ENCODE measurements at regions not wholly inside any gene's neighbourhood (a gene's known extent, or its start where the extent isn't known, plus 50 kb on each side); places are given as distances from the start of the nearest gene placed in this dataset.

GRCh38 chr13:44231786-44232516, 141.7 kb upstream of the SERP2 start:
- intact Hi-C loops (cut with DNase I) = loop anchor here (10.0 kb wide), 1 partner anchor 203 kb away; no protein-coding TSS in a partner anchor
- no peak overlapping the region for H3K4me3 ChIP-seq
- no peak for TF ChIP-seq CTCF (IDR thresholded peaks at IDR 0.05)
- DNase-seq = peak; percentile 87
- H3K36me3 ChIP-seq = no peaks in the 10 kb centered on the region
- H3K4me1 ChIP-seq = peaks cover 36% of the 10 kb centered on the region
- ATAC-seq = peak; percentile 91 to 97
- no peaks in the 10 kb centered on the region for H3K9me3 ChIP-seq
- H3K27me3 ChIP-seq (ENCODE audit: low read depth) = no peaks in the 10 kb centered on the region
- peak overlapping the region; percentile 39 for H3K27ac ChIP-seq

- no peaks in the 10 kb centered on the region for H3K27me3 ChIP-seq (ENCODE audit: low read depth)
- H3K27ac ChIP-seq = no peak overlapping the region
- no peak overlapping the region for H3K4me3 ChIP-seq
- H3K4me1 ChIP-seq = peaks cover 43% of the 10 kb centered on the region
- no peak for ATAC-seq
- no peak for TF ChIP-seq CTCF (IDR thresholded peaks at IDR 0.05)
- no peaks in the 10 kb centered on the region for H3K9me3 ChIP-seq
- H3K36me3 ChIP-seq = no peaks in the 10 kb centered on the region
- intact Hi-C loops (cut with DNase I) = loop anchor here (10.0 kb wide), 1 partner anchor 202 kb away; no protein-coding TSS in a partner anchor
- DNase-seq = no peak
These were observed 140.8 kb upstream of the SERP2 start for GRCh38 chr13:44232774-44233173.

GRCh38 chr13:44234566-44234965, 139.1 kb upstream of the SERP2 start:
- no peaks in the 10 kb centered on the region for H3K9me3 ChIP-seq
- no peak for TF ChIP-seq CTCF (IDR thresholded peaks at IDR 0.05)
- intact Hi-C loops (cut with DNase I) = loop anchor here (10.0 kb wide), 1 partner anchor 200 kb away; no protein-coding TSS in a partner anchor
- ATAC-seq (no peak), DNase-seq (no peak)
- H3K27me3 ChIP-seq (ENCODE audit: low read depth) = no peaks in the 10 kb centered on the region
- no peak overlapping the region for H3K4me3 ChIP-seq
- peaks cover 48% of the 10 kb centered on the region for H3K4me1 ChIP-seq
- peak overlapping the region; percentile 5 for H3K27ac ChIP-seq
- H3K36me3 ChIP-seq = no peaks in the 10 kb centered on the region

GRCh38 chr13:44236370-44236769, 137.3 kb upstream of the SERP2 start:
- Histone ChIP-seq H3K27me3 (ENCODE audit: low read depth) (no peaks in the 10 kb centered on the region), H3K4me1 (peaks cover 47% of the 10 kb centered on the region), H3K36me3 (no peaks in the 10 kb centered on the region), H3K9me3 (no peaks in the 10 kb centered on the region), H3K27ac (peak overlapping the region; percentile 83), H3K4me3 (no peak overlapping the region)
- DNase-seq (no peak), ATAC-seq (no peak)
- intact Hi-C loops (cut with DNase I) = loop anchor here (10.0 kb wide), 1 partner anchor 198 kb away; no protein-coding TSS in a partner anchor
- TF ChIP-seq CTCF (IDR thresholded peaks at IDR 0.05) = no peak

GRCh38 chr13:44236801-44237207, 136.8 kb upstream of the SERP2 start:
- no peaks in the 10 kb centered on the region for H3K36me3 ChIP-seq
- H3K4me1 ChIP-seq = peaks cover 43% of the 10 kb centered on the region
- H3K27ac ChIP-seq = peak overlapping the region; percentile 83
- no peaks in the 10 kb centered on the region for H3K27me3 ChIP-seq (ENCODE audit: low read depth)
- intact Hi-C loops (cut with DNase I) = loop anchor here (10.0 kb wide), 1 partner anchor 198 kb away; no protein-coding TSS in a partner anchor
- peak in 1 of 2 donors; percentile 22 for ATAC-seq
- TF ChIP-seq CTCF (IDR thresholded peaks at IDR 0.05) = no peak
- no peak overlapping the region for H3K4me3 ChIP-seq
- no peak for DNase-seq
- no peaks in the 10 kb centered on the region for H3K9me3 ChIP-seq

Data from lower lobe of right lung (tissue), 2 donors.